Neural cell (in vitro differentiated cells): ENCODE measurements at regions not wholly inside any gene's neighbourhood (a gene's known extent, or its start where the extent isn't known, plus 50 kb on each side); places are given as distances from the start of the nearest gene placed in this dataset.

ENCODE experiments used
- CTCF ChIP-seq: fragments of 450-650 bp; IDR thresholded peaks from 2 replicates; pipeline ENCODE4 v1.5.1; 2014; ENCODE audit warnings: antibody characterized with exemption, mild to moderate bottlenecking, moderate library complexity; ENCODE audit not compliant: poor library complexity, severe bottlenecking
- EZH2 ChIP-seq: fragments of 200-600, 300-800 bp; shearing (Covaris generic), sonication (generic); IDR thresholded peaks from 2 replicates; pipeline ENCODE4 v1.6.1; 2014; ENCODE audit warnings: antibody characterized with exemption, low read length, borderline replicate concordance, mild to moderate bottlenecking; ENCODE audit not compliant: insufficient read depth, poor library complexity, severe bottlenecking
- SMC3 ChIP-seq: fragments of 450-650 bp; conservative IDR thresholded peaks from 2 replicates; pipeline ENCODE4 v1.6.1; 2014; ENCODE audit warnings: antibody characterized with exemption, mild to moderate bottlenecking, moderate library complexity; ENCODE audit not compliant: poor library complexity

DNA sequence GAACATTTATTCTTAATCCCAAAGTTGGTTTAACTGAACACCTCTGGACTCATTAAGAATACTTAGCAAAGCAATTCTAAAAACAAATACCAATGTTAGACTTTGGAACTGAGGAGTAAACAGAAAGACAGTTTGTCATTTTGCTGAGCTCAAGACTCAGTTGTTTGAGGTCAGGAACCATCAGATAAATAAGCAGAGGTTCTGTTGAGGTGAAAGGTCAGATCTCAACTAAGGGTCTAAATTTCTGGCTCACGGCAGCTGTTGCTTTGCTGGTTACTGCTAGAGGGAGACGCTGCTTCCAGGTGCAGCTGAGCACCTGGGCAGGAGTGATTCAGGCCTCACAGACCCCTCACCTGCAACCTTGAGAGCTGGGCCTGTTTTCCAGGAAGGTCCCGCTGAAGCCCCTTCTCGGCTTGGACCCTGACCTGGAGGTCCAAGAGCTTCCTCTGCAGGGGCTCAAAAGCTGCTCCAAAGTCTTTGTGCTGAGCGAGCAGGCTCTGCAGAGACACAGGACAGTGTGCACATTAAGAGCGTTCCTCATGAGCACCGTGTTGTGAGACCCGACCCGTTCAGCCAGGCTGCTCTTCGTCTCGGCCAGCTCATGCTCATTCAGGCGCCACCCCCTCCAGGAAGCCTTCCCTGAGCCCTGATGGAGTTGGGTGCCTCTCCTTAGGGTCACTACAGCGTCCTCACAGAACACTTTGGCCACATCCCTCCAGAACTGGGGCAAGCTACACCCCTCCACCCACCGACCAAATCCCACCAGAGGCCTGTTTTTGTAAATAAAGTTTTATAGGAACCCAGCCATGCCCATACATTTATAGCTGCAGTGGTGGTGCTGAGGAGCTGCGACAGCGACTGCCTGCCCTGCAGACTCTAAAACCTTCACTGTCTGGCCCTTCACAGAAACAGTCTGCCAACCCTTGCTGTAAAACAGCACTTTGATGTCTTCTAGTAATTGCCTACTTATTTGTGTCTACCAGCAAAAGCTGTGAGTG, 72.0 kb downstream of the SYNE3 start:
- TF ChIP-seq CTCF (no peak), EZH2 (no peak), SMC3 (no peak)
